Kidney (tissue), 13 donors: ENCODE measurements at regions not wholly inside any gene's neighbourhood (a gene's known extent, or its start where the extent isn't known, plus 50 kb on each side); places are given as distances from the start of the nearest gene placed in this dataset.

Experiments
- DNase-seq, 5 donors: peaks; one replicate each; pipeline ENCODE4 v3.0.0-alpha.2; 2013 to 2020
- FAIRE-seq: peaks from 2 replicates; lab custom pipeline; 2012; peaks lifted over from hg19 to GRCh38; lab: Jason Lieb, UNC
- H3K27ac ChIP-seq, 2 donors: one replicate each; pipeline ENCODE4 v1.7.0; 2013; ENCODE audit warnings: low read depth in 2 of 2, low read length in 2 of 2, inconsistent platforms in 1 of 2
- H3K27me3 ChIP-seq: one replicate; pipeline ENCODE4 v1.7.1; 2013; ENCODE audit warnings: low read length, inconsistent platforms; ENCODE audit not compliant: control insufficient read depth, insufficient read depth
- H3K36me3 ChIP-seq, 3 donors: one replicate each; pipeline versions ENCODE4 v1.7.0 to v1.7.1; 2013; ENCODE audit warnings: low read length in 3 of 3, control low read depth in 1 of 3, inconsistent platforms in 1 of 3; ENCODE audit not compliant: insufficient read depth in 3 of 3, control insufficient read depth in 2 of 3
- H3K4me1 ChIP-seq, 3 donors: one replicate each; pipeline versions ENCODE4 v1.7.0 to v1.7.1; 2013; ENCODE audit warnings: low read length in 3 of 3, inconsistent platforms in 1 of 3, low read depth in 1 of 3; ENCODE audit not compliant: control insufficient read depth in 2 of 3, insufficient read depth in 2 of 3
- H3K4me3 ChIP-seq, 3 donors: one replicate each; pipeline versions ENCODE4 v1.7.0 to v1.8.1; 2013; ENCODE audit warnings: low read length in 3 of 3, control low read depth in 1 of 3, inconsistent platforms in 1 of 3
- H3K9ac ChIP-seq, 3 donors: one replicate each; pipeline versions ENCODE4 v1.7.0 to v1.7.1; 2013; ENCODE audit warnings: low read length in 3 of 3, control low read depth in 1 of 3, inconsistent platforms in 1 of 3
- H3K9me3 ChIP-seq, 3 donors: one replicate each; pipeline versions ENCODE4 v1.7.0 to v1.7.1; 2013; ENCODE audit warnings: low read length in 3 of 3, control low read depth in 1 of 3, inconsistent platforms in 1 of 3; ENCODE audit not compliant: control insufficient read depth in 2 of 3, insufficient read depth in 1 of 3
- intact Hi-C: fragments of 100-400 bp; cut with DNase I; formaldehyde crosslinking; loops from one replicate; pipeline ENCODE4 v1.11.1; 2022
- TF ChIP-seq, protein P1 (sequence below): IDR thresholded peaks from 3 replicates; pipeline ENCODE4 v1.5.1; 2012; ENCODE audit warnings: mild to moderate bottlenecking, moderate library complexity, borderline replicate concordance; ENCODE audit not compliant: insufficient read depth; ENCODE audit errors: extremely low read depth
- donor health status: control.
- donor health status: control.
- donor health status: control.
- donor health status: control.
- donor health status: control.
- donor health status: DM: yes; HTN: yes; CAD: no.
- donor health status: Normal renal cell carcinoma (clear cell type).

GRCh38 chr19:30159636-30160035 is 212.5 kb upstream of the ZNF536 start:
- Histone ChIP-seq H3K4me3 (no peak overlapping the region), H3K36me3 (no peaks in the 10 kb centered on the region), H3K27ac (no peak overlapping the region), H3K4me1 (no peaks in the 10 kb centered on the region), H3K9me3 (no peaks in the 10 kb centered on the region), H3K27me3 (no peaks in the 10 kb centered on the region), H3K9ac (no peak overlapping the region)
- TF ChIP-seq, protein P1, sequence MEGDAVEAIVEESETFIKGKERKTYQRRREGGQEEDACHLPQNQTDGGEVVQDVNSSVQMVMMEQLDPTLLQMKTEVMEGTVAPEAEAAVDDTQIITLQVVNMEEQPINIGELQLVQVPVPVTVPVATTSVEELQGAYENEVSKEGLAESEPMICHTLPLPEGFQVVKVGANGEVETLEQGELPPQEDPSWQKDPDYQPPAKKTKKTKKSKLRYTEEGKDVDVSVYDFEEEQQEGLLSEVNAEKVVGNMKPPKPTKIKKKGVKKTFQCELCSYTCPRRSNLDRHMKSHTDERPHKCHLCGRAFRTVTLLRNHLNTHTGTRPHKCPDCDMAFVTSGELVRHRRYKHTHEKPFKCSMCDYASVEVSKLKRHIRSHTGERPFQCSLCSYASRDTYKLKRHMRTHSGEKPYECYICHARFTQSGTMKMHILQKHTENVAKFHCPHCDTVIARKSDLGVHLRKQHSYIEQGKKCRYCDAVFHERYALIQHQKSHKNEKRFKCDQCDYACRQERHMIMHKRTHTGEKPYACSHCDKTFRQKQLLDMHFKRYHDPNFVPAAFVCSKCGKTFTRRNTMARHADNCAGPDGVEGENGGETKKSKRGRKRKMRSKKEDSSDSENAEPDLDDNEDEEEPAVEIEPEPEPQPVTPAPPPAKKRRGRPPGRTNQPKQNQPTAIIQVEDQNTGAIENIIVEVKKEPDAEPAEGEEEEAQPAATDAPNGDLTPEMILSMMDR: no peak
- FAIRE-seq (no peak), DNase-seq (peak in 2 of 5 donors; percentile 8 to 24)
- intact Hi-C loops: no loop called here

- Histone ChIP-seq H3K9ac (no peak overlapping the region), H3K4me3 (no peak overlapping the region), H3K4me1 (no peaks in the 10 kb centered on the region), H3K27ac (no peak overlapping the region), H3K36me3 (no peaks in the 10 kb centered on the region), H3K27me3 (no peaks in the 10 kb centered on the region), H3K9me3 (no peaks in the 10 kb centered on the region)
- intact Hi-C loops: no loop called here
- peak in 2 of 5 donors; percentile 8 to 23 for DNase-seq
- no peak for FAIRE-seq
- TF ChIP-seq, protein P1: no peak
Observed at GRCh38 chr19:30160426-30160825, 211.8 kb upstream of the ZNF536 start.

DNA sequence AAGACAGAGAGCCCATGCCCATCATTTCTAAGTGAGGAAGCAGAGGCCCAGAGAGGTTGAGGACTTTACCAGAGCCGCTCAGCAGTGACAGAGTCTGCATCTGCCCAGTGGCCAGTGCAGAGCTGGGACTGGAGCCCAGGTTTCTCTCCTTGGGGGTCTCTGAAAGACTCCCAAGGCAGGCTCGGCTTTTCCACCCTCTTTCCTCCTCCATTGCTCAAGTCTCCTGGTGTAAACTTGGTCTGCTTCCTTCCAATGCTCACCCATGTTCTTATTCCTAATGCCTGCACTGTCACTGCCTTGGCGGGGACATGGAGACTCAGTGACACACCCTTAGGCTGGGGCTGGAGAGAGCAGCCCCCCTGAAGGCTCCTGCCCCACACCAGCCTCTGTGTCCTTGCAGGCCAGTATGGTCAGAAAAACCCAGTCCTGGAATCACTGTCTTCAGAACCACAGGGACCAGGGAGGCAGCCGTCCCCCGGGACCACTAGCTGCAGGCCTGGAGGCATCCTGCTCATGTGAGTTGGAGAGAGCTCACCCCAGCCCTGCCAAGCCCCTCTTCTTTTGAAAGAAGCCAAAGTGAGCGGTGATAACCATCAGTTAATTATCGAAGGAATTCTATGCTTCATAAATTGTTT is 211.0 kb upstream of the ZNF536 start:
- FAIRE-seq (no peak), DNase-seq (peak in 2 of 5 donors; percentile 7 to 10)
- Histone ChIP-seq H3K9me3 (no peaks in the 10 kb centered on the region), H3K4me1 (no peaks in the 10 kb centered on the region), H3K36me3 (no peaks in the 10 kb centered on the region), H3K9ac (no peak overlapping the region), H3K4me3 (no peak overlapping the region), H3K27ac (no peak overlapping the region), H3K27me3 (no peaks in the 10 kb centered on the region)
- TF ChIP-seq, protein P1: no peak
- intact Hi-C loops: no loop called here

DNA sequence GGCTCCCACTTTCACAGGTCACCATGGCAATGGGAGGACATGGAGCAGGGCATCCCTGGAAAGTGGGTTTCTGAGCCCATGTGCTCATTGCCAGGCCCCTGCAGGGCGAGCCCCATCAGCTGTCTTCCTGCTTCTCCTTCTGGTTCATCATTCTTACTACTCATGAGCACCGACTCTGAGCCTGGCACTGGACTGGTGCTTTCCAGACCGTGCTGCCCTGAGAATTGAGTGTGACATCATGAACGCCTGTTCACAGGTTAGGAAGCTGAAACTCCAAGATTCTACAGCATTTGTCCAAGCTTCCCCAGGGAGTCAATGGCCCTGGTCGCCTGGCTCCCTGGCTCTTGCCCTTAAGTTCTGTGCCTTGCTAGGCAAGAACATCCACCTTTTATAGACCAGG is 210.4 kb upstream of the ZNF536 start:
- H3K9me3 ChIP-seq: no peaks in the 10 kb centered on the region
- DNase-seq (peak in 2 of 5 donors; percentile 4 to 15), FAIRE-seq (no peak)
- H3K9ac ChIP-seq: no peak overlapping the region
- no peaks in the 10 kb centered on the region for H3K27me3 ChIP-seq
- H3K27ac ChIP-seq: no peak overlapping the region
- TF ChIP-seq, protein P1: no peak
- H3K4me1 ChIP-seq: no peaks in the 10 kb centered on the region
- H3K4me3 ChIP-seq: no peak overlapping the region
- intact Hi-C loops: no loop called here
- no peaks in the 10 kb centered on the region for H3K36me3 ChIP-seq
